H9 (cell line): ENCODE measurements at regions not wholly inside any gene's neighbourhood (a gene's known extent, or its start where the extent isn't known, plus 50 kb on each side); places are given as distances from the start of the nearest gene placed in this dataset.

Experiments
- DNase-seq: peaks from one replicate; pipeline ENCODE4 v3.0.0-alpha.2; 2017
- H2AFZ ChIP-seq: one replicate; pipeline ENCODE4 v1.6.1; 2013; ENCODE audit warnings: mild to moderate bottlenecking, low read length, control low read depth, moderate library complexity
- H2AK5ac ChIP-seq: 2 replicates; pipeline ENCODE4 v1.6.1; 2013; ENCODE audit warnings: low read length, control low read depth, mixed read lengths; ENCODE audit not compliant: insufficient read length
- H2BK120ac ChIP-seq: one replicate; pipeline ENCODE4 v1.6.1; 2013; ENCODE audit warnings: low read depth, mild to moderate bottlenecking, low read length, control low read depth, inconsistent platforms; ENCODE audit not compliant: poor library complexity, severe bottlenecking
- H2BK12ac ChIP-seq: 2 replicates; pipeline ENCODE4 v1.6.1; 2013; ENCODE audit warnings: low read length, control low read depth, mixed read lengths, low read depth; ENCODE audit not compliant: insufficient read length
- H2BK15ac ChIP-seq: 2 replicates; pipeline ENCODE4 v1.6.1; 2013; ENCODE audit warnings: low read depth, low read length, control low read depth
- H2BK20ac ChIP-seq: one replicate; pipeline ENCODE4 v1.6.1; 2013; ENCODE audit warnings: low read depth, mild to moderate bottlenecking, low read length, control low read depth, inconsistent platforms; ENCODE audit not compliant: poor library complexity, severe bottlenecking
- H2BK5ac ChIP-seq: 2 replicates; pipeline ENCODE4 v1.6.1; 2013; ENCODE audit warnings: low read length, control low read depth, mixed read lengths; ENCODE audit not compliant: insufficient read length
- H3K14ac ChIP-seq: 2 replicates; pipeline ENCODE4 v1.6.1; 2013; ENCODE audit warnings: low read length, control low read depth; ENCODE audit not compliant: insufficient read depth
- H3K18ac ChIP-seq: 2 replicates; pipeline ENCODE4 v1.6.1; 2013; ENCODE audit warnings: low read depth, mild to moderate bottlenecking, mixed read lengths, low read length, control low read depth; ENCODE audit not compliant: insufficient read length
- H3K23ac ChIP-seq: 2 replicates; pipeline ENCODE4 v1.6.1; 2013; ENCODE audit warnings: low read length, control low read depth, mixed read lengths, low read depth; ENCODE audit not compliant: insufficient read length
- H3K23me2 ChIP-seq: 2 replicates; pipeline ENCODE4 v1.6.1; 2013; ENCODE audit warnings: low read depth, mild to moderate bottlenecking, mixed read lengths, low read length, control low read depth; ENCODE audit not compliant: insufficient read length, poor library complexity, severe bottlenecking
- H3K27ac ChIP-seq: 2 replicates; pipeline ENCODE4 v1.5.1; 2013; ENCODE audit warnings: low read length, control low read depth, mixed read lengths, low read depth; ENCODE audit not compliant: insufficient read length
- H3K27me3 ChIP-seq: 2 replicates; pipeline ENCODE4 v1.6.1; 2013; ENCODE audit warnings: low read length, control low read depth, inconsistent platforms; ENCODE audit not compliant: insufficient read depth
- H3K4ac ChIP-seq: 2 replicates; pipeline ENCODE4 v1.6.1; 2013; ENCODE audit warnings: low read depth, mild to moderate bottlenecking, control low read depth, inconsistent platforms, low read length, moderate library complexity
- H3K4me1 ChIP-seq: 2 replicates; pipeline ENCODE4 v1.6.1; 2013; ENCODE audit warnings: low read length, control low read depth, inconsistent platforms; ENCODE audit not compliant: insufficient read depth
- H3K4me2 ChIP-seq: 2 replicates; pipeline ENCODE4 v1.6.1; 2013; ENCODE audit warnings: low read length, control low read depth, mixed read lengths; ENCODE audit not compliant: insufficient read length, insufficient read depth
- H3K56ac ChIP-seq: 2 replicates; pipeline ENCODE4 v1.6.1; 2013; ENCODE audit warnings: low read depth, mild to moderate bottlenecking, mixed read lengths, low read length, control low read depth; ENCODE audit not compliant: insufficient read length
- H3K79me1 ChIP-seq: 2 replicates; pipeline ENCODE4 v1.6.1; 2013; ENCODE audit warnings: low read depth, mild to moderate bottlenecking, moderate library complexity, low read length, control low read depth, inconsistent platforms; ENCODE audit not compliant: insufficient read depth, poor library complexity, severe bottlenecking
- H3K79me2 ChIP-seq: 2 replicates; pipeline ENCODE4 v1.6.1; 2013; ENCODE audit warnings: low read length, control low read depth, inconsistent platforms; ENCODE audit not compliant: insufficient read depth
- H3K9ac ChIP-seq: 2 replicates; pipeline ENCODE4 v1.6.1; 2013; ENCODE audit warnings: low read length, control low read depth, mixed read lengths; ENCODE audit not compliant: insufficient read length; ENCODE audit errors: extremely low read depth
- H3K9me3 ChIP-seq: one replicate; pipeline ENCODE4 v1.6.1; 2013; ENCODE audit warnings: low read depth, low read length, inconsistent platforms; ENCODE audit not compliant: control insufficient read depth
- H3T11ph ChIP-seq: one replicate; pipeline ENCODE4 v1.6.1; 2013; ENCODE audit warnings: mild to moderate bottlenecking, low read length, control low read depth, inconsistent platforms
- H4K20me1 ChIP-seq: one replicate; pipeline ENCODE4 v1.6.1; 2013; ENCODE audit not compliant: control insufficient read depth, insufficient read length, insufficient read depth
- H4K5ac ChIP-seq: 2 replicates; pipeline ENCODE4 v1.6.1; 2013; ENCODE audit warnings: low read depth, mild to moderate bottlenecking, mixed read lengths, low read length, control low read depth; ENCODE audit not compliant: insufficient read length
- H4K8ac ChIP-seq: replicated peaks from 2 replicates; pipeline ENCODE4 v1.6.1; 2013; ENCODE audit warnings: low read length, control low read depth, mixed read lengths, low read depth; ENCODE audit not compliant: insufficient read length
- H4K91ac ChIP-seq: 2 replicates; pipeline ENCODE4 v1.6.1; 2013; ENCODE audit warnings: low read depth, mild to moderate bottlenecking, moderate library complexity, mixed read lengths, low read length, control low read depth; ENCODE audit not compliant: insufficient read length
- H3K27ac Mint-ChIP-seq, 3 experiments: 2 replicates in 2 of 3; 3 replicates in 1 of 3; pipeline ENCODE4 v1.8.0; 2020 to 2021; ENCODE audit warnings: mixed read lengths in 3 of 3, mild to moderate bottlenecking in 1 of 3, moderate library complexity in 1 of 3
- H3K27me3 Mint-ChIP-seq: 2 replicates; pipeline ENCODE4 v1.8.0; 2021; ENCODE audit warnings: low read depth, mild to moderate bottlenecking, moderate library complexity, mixed read lengths
- H3K36me3 Mint-ChIP-seq, 3 experiments: 2 replicates in 2 of 3; 3 replicates in 1 of 3; pipeline ENCODE4 v1.8.0; 2020 to 2021; ENCODE audit warnings: low read depth in 3 of 3, mixed read lengths in 3 of 3; ENCODE audit not compliant: insufficient read depth in 1 of 3
- H3K4me1 Mint-ChIP-seq, 2 experiments: 2 replicates each; pipeline ENCODE4 v1.8.0; 2020; ENCODE audit warnings: mixed read lengths in 2 of 2
- H3K4me3 Mint-ChIP-seq, 2 experiments: 2 replicates in 1 of 2; 3 replicates in 1 of 2; pipeline ENCODE4 v1.8.0; 2020 to 2021; ENCODE audit warnings: mild to moderate bottlenecking in 2 of 2, mixed read lengths in 2 of 2, moderate library complexity in 1 of 2
- H3K9me3 Mint-ChIP-seq, 2 experiments: 2 replicates in 1 of 2; 3 replicates in 1 of 2; pipeline ENCODE4 v1.8.0; 2020; ENCODE audit warnings: mild to moderate bottlenecking in 2 of 2, mixed read lengths in 2 of 2, moderate library complexity in 1 of 2
- CTCF ChIP-seq: fragments of 200-600 bp; sonication (generic); conservative IDR thresholded peaks from 3 replicates; pipeline ENCODE4 v1.8.0; 2021; ENCODE audit warnings: antibody characterized with exemption, mild to moderate bottlenecking
- WGBS: extraction: QIAGEN DNeasy Blood & Tissue Kit; methylation state at CpG from one replicate; pipeline ENCODE4 v1.1.7; 2013; ENCODE audit warnings: missing lambda C conversion rate, low lambda C conversion rate, mixed read lengths; ENCODE audit not compliant: insufficient read length; ENCODE audit errors: extremely low coverage; 5-methylcytosine and 5-hydroxymethylcytosine counted together

- Histone ChIP-seq H3K23ac (no peak overlapping the region), H3K4ac (no peak overlapping the region), H3K23me2 (no peaks in the 10 kb centered on the region), H2BK120ac (no peak overlapping the region), H3K4me1 (no peaks in the 10 kb centered on the region), H3K79me1 (no peaks in the 10 kb centered on the region), H3K56ac (no peak overlapping the region), H2BK12ac (no peak overlapping the region), H4K20me1 (no peaks in the 10 kb centered on the region), H3K18ac (no peak overlapping the region), H2BK15ac (no peak overlapping the region), H3K14ac (no peak overlapping the region), H3K79me2 (no peaks in the 10 kb centered on the region), H3T11ph (no peak overlapping the region), H4K91ac (no peak overlapping the region), H3K27ac (no peak overlapping the region), H4K5ac (no peak overlapping the region), H2AK5ac (no peak overlapping the region), H3K4me2 (no peak overlapping the region), H4K8ac (no peak overlapping the region), H3K9me3 (no peaks in the 10 kb centered on the region), H3K27me3 (no peaks in the 10 kb centered on the region), H2BK20ac (no peak overlapping the region), H3K9ac (no peak overlapping the region), H2AFZ (no peak overlapping the region), H2BK5ac (no peak overlapping the region)
- H3K9me3 Mint-ChIP-seq, result no peaks in the 10 kb centered on the region; a peak in 1 of 5 replicates
- no peak overlapping the region for H3K4me3 Mint-ChIP-seq
- DNase-seq, result no peak
- no peaks in the 10 kb centered on the region for H3K27me3 Mint-ChIP-seq
- no peak overlapping the region for H3K27ac Mint-ChIP-seq
- H3K36me3 Mint-ChIP-seq, result peaks cover 0 to 7% (median 0%) of the 10 kb centered on the region in 3 experiments; a peak in 1 of 7 replicates
- no peak for TF ChIP-seq CTCF
- no CpG with 5 or more reads among the region's 3 CpGs for WGBS
- H3K4me1 Mint-ChIP-seq, result no peaks in the 10 kb centered on the region
Measured at GRCh38 chr10:58109731-58110130, 158.0 kb downstream of the IPMK start.
